Stimulated activated effector memory CD8-positive, alpha-beta T cell treated with anti-CD3 and anti-CD28 coated beads, Interleukin-12 subunit alpha, Interleukin-12 subunit beta, amount 100 ng/mL, for 72 hours (primary cell): ENCODE measurements at regions not wholly inside any gene's neighbourhood (a gene's known extent, or its start where the extent isn't known, plus 50 kb on each side); places are given as distances from the start of the nearest gene placed in this dataset.

Source experiments
- ATAC-seq: fragments of 150-1000 bp; cut with Tn5 transposase; 2 replicates; pipeline ENCODE4 v1.10.0; 2021
- DNase-seq, 2 donors: peaks; one replicate each; pipeline ENCODE4 v3.0.0; 2021 to 2022; ENCODE audit warnings: low spot score in 2 of 2
- H3K27ac Mint-ChIP-seq: one replicate; pipeline ENCODE4 v1.8.0; 2022; ENCODE audit warnings: mild to moderate bottlenecking, mixed read lengths
- H3K36me3 Mint-ChIP-seq: one replicate; pipeline ENCODE4 v1.8.0; 2022; ENCODE audit warnings: mild to moderate bottlenecking, mixed read lengths
- H3K4me1 Mint-ChIP-seq: one replicate; pipeline ENCODE4 v1.8.0; 2022; ENCODE audit warnings: mixed read lengths
- H3K4me3 Mint-ChIP-seq: one replicate; pipeline ENCODE4 v1.8.0; 2022; ENCODE audit warnings: mild to moderate bottlenecking, mixed read lengths
- H3K9me3 Mint-ChIP-seq: one replicate; pipeline ENCODE4 v1.8.0; 2022; ENCODE audit warnings: mixed read lengths

- Mint-ChIP-seq H3K4me1 (no peaks in the 10 kb centered on the region), H3K4me3 (no peak overlapping the region), H3K9me3 (no peaks in the 10 kb centered on the region), H3K36me3 (no peaks in the 10 kb centered on the region), H3K27ac (no peak overlapping the region)
- no peak for DNase-seq
- no peak for ATAC-seq
Observed at GRCh38 chr5:174317256-174317894, 271.9 kb downstream of the NSG2 start.

DNA sequence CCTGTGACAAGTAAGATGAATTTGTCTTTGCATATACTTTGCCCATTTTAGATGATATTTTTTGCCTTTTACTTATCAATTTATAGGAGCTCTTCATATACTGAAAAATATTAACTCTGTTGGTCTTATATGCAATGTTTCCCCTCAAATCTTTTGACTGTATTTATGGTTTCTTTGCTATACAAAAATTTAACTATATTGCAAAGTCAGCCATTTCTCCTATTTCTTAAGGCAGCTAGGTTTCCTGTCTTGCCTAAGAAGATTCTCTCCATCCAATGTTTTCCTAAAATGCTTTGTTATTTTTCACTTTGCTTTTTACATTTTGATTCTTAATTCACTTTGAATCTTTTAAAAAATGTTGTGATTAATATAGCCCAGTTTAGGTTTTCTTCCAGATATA lies 273.1 kb downstream of the NSG2 start:
- DNase-seq = no peak
- H3K9me3 Mint-ChIP-seq = peaks cover 2% of the 10 kb centered on the region
- ATAC-seq = no peak
- no peak overlapping the region for H3K4me3 Mint-ChIP-seq
- no peak overlapping the region for H3K27ac Mint-ChIP-seq
- H3K36me3 Mint-ChIP-seq = no peaks in the 10 kb centered on the region
- no peaks in the 10 kb centered on the region for H3K4me1 Mint-ChIP-seq

DNA sequence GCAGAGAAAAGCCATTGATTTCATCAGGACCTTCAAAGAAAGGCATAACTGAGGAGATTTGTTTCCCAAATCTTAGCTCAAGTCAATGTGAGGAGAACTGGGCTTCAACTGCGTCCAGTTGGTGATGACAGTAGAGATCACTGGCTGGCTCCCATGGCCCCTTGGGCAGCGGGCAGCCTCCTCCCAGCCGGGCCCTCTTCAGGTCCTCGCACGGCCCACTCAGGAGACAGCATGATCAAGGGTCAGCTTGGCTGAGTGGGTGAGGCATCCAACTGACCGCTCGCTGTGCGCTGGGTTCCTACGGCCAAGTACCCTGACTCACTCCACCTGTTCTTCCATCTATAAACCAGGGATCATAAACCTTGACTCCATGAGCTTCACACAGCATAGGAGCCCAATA lies 274.0 kb downstream of the NSG2 start:
- no peak overlapping the region for H3K27ac Mint-ChIP-seq
- ATAC-seq = no peak

GRCh38 chr5:174320051-174320450 lies 274.5 kb downstream of the NSG2 start:
- no peaks in the 10 kb centered on the region for H3K4me1 Mint-ChIP-seq
- DNase-seq = no peak
- peaks cover 2% of the 10 kb centered on the region for H3K9me3 Mint-ChIP-seq

More for the DNA sequence above, 274.0 kb downstream of the NSG2 start:
- Mint-ChIP-seq H3K9me3 (peaks cover 2% of the 10 kb centered on the region), H3K4me1 (no peaks in the 10 kb centered on the region), H3K36me3 (no peaks in the 10 kb centered on the region), H3K4me3 (no peak overlapping the region)
- no peak for DNase-seq

DNA sequence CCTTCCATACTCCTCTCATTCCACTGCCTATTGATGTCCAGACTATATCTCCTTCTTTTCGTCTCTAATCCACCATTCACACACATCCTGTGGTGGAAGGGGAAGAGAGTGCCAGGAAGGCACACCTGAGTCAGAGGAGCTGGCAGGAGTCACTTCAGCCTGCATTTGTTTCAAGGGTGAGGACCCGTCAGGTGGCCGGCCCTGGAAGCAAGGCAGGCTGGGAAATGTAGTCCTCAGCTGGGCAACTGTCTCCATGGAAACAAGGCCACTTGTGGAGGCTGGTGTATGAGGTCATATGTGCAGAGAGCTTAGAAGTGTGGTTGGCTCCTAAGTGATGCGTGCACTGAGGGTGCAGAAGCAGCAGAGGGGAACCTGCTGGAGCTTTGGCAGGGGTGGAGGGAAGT lies 278.4 kb downstream of the NSG2 start:
- Mint-ChIP-seq H3K36me3 (no peaks in the 10 kb centered on the region), H3K4me3 (no peak overlapping the region), H3K27ac (no peak overlapping the region), H3K9me3 (peaks cover 4% of the 10 kb centered on the region), H3K4me1 (no peaks in the 10 kb centered on the region)
- DNase-seq (no peak), ATAC-seq (peak; percentile 59)

More at GRCh38 chr5:174320051-174320450, 274.5 kb downstream of the NSG2 start:
- H3K4me3 Mint-ChIP-seq = no peak overlapping the region
- H3K36me3 Mint-ChIP-seq = no peaks in the 10 kb centered on the region
- no peak for ATAC-seq
- no peak overlapping the region for H3K27ac Mint-ChIP-seq

DNA sequence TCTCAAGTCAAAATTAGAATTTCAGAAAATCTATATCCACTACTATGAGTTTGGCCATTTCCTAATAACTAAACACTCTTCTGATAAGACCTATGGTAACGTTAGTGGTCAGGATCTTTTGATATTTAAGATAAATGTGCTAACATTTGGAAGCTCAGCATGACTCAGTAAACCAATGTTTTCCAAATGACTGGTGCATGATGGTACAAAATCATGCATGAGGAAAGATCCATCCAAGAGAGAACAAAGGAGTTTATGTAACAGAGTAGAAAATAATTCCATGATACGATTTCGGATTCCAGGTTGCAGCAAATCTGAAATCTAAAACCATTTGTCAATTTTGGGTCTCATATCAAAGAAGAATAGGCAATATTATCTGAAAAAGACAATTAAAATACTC lies 279.2 kb downstream of the NSG2 start:
- DNase-seq = no peak
- H3K9me3 Mint-ChIP-seq = peaks cover 4% of the 10 kb centered on the region
- no peak overlapping the region for H3K27ac Mint-ChIP-seq
- H3K36me3 Mint-ChIP-seq = no peaks in the 10 kb centered on the region
- H3K4me3 Mint-ChIP-seq = no peak overlapping the region
- no peaks in the 10 kb centered on the region for H3K4me1 Mint-ChIP-seq
- ATAC-seq = no peak

DNA sequence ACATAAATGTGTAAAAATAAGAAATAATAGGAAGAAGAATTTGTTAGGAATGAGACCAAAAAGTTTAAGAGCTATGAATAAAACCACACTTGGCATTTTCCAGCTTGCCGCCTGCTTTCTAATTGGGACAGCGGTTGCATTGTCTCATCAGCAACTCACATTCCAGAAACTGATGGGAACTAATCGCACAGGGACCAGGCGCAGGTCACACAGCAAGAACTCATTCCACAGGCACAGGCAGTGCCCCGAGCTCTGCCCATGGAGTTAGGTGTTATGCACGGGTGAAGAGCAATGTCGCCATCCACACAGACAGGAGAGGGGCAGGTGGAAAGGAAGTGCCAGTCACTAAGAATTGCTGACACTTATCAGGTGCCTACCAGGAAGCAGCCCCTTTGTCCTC lies 279.9 kb downstream of the NSG2 start:
- no peaks in the 10 kb centered on the region for H3K4me1 Mint-ChIP-seq

GRCh38 chr5:174325961-174326360 lies 280.5 kb downstream of the NSG2 start:
- H3K27ac Mint-ChIP-seq = no peak overlapping the region
- H3K4me3 Mint-ChIP-seq = no peak overlapping the region
- H3K9me3 Mint-ChIP-seq = peaks cover 4% of the 10 kb centered on the region

More for the DNA sequence above, 279.9 kb downstream of the NSG2 start:
- Mint-ChIP-seq H3K4me3 (no peak overlapping the region), H3K27ac (no peak overlapping the region), H3K36me3 (no peaks in the 10 kb centered on the region), H3K9me3 (peaks cover 4% of the 10 kb centered on the region)
- ATAC-seq = no peak
- DNase-seq = no peak

GRCh38 chr5:174326372-174326771 lies 280.9 kb downstream of the NSG2 start:
- no peak for ATAC-seq
- Mint-ChIP-seq H3K27ac (no peak overlapping the region), H3K4me3 (no peak overlapping the region), H3K4me1 (no peaks in the 10 kb centered on the region), H3K9me3 (peaks cover 4% of the 10 kb centered on the region), H3K36me3 (no peaks in the 10 kb centered on the region)
- DNase-seq = no peak

More at GRCh38 chr5:174325961-174326360, 280.5 kb downstream of the NSG2 start:
- Mint-ChIP-seq H3K4me1 (no peaks in the 10 kb centered on the region), H3K36me3 (no peaks in the 10 kb centered on the region)
- DNase-seq (no peak), ATAC-seq (no peak)

GRCh38 chr5:174327317-174327864 lies 281.9 kb downstream of the NSG2 start:
- Mint-ChIP-seq H3K4me3 (no peak overlapping the region), H3K9me3 (peaks cover 4% of the 10 kb centered on the region), H3K4me1 (no peaks in the 10 kb centered on the region), H3K36me3 (no peaks in the 10 kb centered on the region), H3K27ac (no peak overlapping the region)
- peak in 1 of 2 donors; percentile 59 for DNase-seq
- ATAC-seq = no peak

DNA sequence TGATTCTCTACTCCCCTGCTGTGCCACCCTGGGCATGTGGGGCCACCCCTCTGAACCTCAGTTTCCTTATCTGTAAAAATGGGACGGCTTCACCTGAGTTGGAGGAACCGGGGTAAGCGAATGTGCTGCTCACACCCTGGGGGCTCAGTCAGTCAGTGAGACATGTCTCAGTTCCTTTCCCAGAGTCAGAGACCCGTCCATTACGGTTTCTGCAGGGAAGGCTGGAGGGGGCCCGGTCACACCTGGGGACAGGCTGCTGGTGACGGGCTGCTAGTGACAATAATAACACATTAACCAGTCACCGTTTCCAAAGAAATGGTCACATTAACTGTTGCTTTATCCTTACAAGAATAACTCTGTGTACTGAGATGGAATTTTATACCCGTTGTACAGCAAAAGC lies 282.4 kb downstream of the NSG2 start:
- Mint-ChIP-seq H3K27ac (no peak overlapping the region), H3K36me3 (no peaks in the 10 kb centered on the region), H3K4me3 (no peak overlapping the region), H3K4me1 (no peaks in the 10 kb centered on the region), H3K9me3 (peaks cover 2% of the 10 kb centered on the region)
- DNase-seq (no peak), ATAC-seq (no peak)

DNA sequence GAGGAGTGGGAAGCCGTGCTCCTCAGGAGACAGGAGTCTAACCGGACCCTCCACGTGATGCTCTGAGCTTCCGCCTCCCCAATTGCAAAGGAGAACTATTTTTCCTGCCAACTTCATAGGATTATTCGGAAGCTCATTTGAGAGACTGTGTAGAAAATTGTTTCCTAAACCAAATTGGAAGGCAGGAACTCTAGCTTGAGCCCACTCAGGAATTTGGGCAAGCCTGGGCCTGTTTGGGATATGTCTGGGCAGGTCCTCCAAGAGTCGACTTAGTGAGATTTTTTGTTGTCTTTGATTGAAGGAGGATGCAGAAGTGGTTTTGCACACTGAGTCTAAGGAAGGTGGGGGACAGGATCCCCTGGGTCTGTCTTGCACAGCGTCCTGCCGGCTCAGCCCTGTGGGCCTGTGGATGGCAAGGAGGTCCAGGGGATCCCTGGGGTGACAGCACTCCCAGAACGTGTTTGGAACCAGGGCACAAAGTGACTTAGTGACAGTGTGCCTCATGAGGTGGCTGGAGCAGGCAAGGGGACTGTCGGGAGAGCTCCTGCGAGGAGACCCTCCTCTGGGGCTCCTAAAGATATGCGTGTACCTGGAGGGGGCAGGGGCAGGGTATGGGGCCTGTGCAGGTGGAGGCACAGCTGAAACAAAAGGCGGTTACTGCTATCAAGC lies 283.3 kb downstream of the NSG2 start:
- Mint-ChIP-seq H3K4me1 (no peaks in the 10 kb centered on the region), H3K4me3 (no peak overlapping the region), H3K36me3 (no peaks in the 10 kb centered on the region), H3K27ac (no peak overlapping the region), H3K9me3 (peaks cover 2% of the 10 kb centered on the region)
- DNase-seq = no peak
- no peak for ATAC-seq

- peaks cover 2% of the 10 kb centered on the region for H3K9me3 Mint-ChIP-seq
- ATAC-seq = no peak
- no peak overlapping the region for H3K27ac Mint-ChIP-seq
- H3K4me1 Mint-ChIP-seq = no peaks in the 10 kb centered on the region
- no peaks in the 10 kb centered on the region for H3K36me3 Mint-ChIP-seq
- H3K4me3 Mint-ChIP-seq = no peak overlapping the region
- no peak for DNase-seq
Observed at GRCh38 chr5:174329738-174330137, 284.2 kb downstream of the NSG2 start.

- no peak overlapping the region for H3K4me3 Mint-ChIP-seq
- H3K36me3 Mint-ChIP-seq = no peaks in the 10 kb centered on the region
- DNase-seq (no peak), ATAC-seq (no peak)
- no peak overlapping the region for H3K27ac Mint-ChIP-seq
- no peaks in the 10 kb centered on the region for H3K4me1 Mint-ChIP-seq
- H3K9me3 Mint-ChIP-seq = no peaks in the 10 kb centered on the region
Observed at GRCh38 chr5:174335682-174336364, 290.3 kb downstream of the NSG2 start.

- no peaks in the 10 kb centered on the region for H3K36me3 Mint-ChIP-seq
- H3K9me3 Mint-ChIP-seq = no peaks in the 10 kb centered on the region
- no peak overlapping the region for H3K27ac Mint-ChIP-seq
- H3K4me1 Mint-ChIP-seq = no peaks in the 10 kb centered on the region
- no peak for ATAC-seq
- DNase-seq = no peak
- H3K4me3 Mint-ChIP-seq = no peak overlapping the region
Observed at GRCh38 chr5:174336479-174336878, 291.0 kb downstream of the NSG2 start.
